ENCODE measurements at regions not wholly inside any gene's neighbourhood (a gene's known extent, or its start where the extent isn't known, plus 50 kb on each side); places are given as distances from the start of the nearest gene placed in this dataset.

GRCh38 chr7:4406288-4407058, 275.6 kb upstream of the FOXK1 start:
- Histone ChIP-seq H3K27ac (ENCODE audit: low read depth, low read length) (no peak overlapping the region), H3K79me2 (ENCODE audit: control insufficient read depth, low read length) (no peaks in the 10 kb centered on the region), H3K4me3 (ENCODE audit: low read length) (no peak overlapping the region), H3K4me2 (ENCODE audit: low read length) (no peak overlapping the region), H3K9me3 (ENCODE audit: control insufficient read depth, insufficient read depth, low read length) (0 out of 2 replicates have a peak, but pooled peaks cover 3% of the 10 kb centered on the region), H3K27me3 (ENCODE audit: control insufficient read depth, low read length) (no peaks in the 10 kb centered on the region), H3K9me2 (replicated peaks; ENCODE audit: control insufficient read depth, low read length) (no peaks in the 10 kb centered on the region; the same call in 1 of the 2 replicates), H4K20me1 (ENCODE audit: control insufficient read depth, insufficient read depth, low read depth, low read length) (no peaks in the 10 kb centered on the region), H3K36me3 (ENCODE audit: control insufficient read depth, low read length) (no peaks in the 10 kb centered on the region), H3F3A (ENCODE audit: control insufficient read depth, insufficient read depth) (no peaks in the 10 kb centered on the region), H3K4me1 (ENCODE audit: control insufficient read depth, low read length) (no peaks in the 10 kb centered on the region)
- TF ChIP-seq CTCF (IDR thresholded peaks at IDR 0.05; ENCODE audit: low read depth, low read length, poor library complexity, severe bottlenecking), result no peak
- no peak for TF ChIP-seq EZH2phosphoT487 (IDR thresholded peaks at IDR 0.05; ENCODE audit: borderline replicate concordance, low read length)

GRCh38 chr7:4409946-4410345, 272.1 kb upstream of the FOXK1 start:
- Histone ChIP-seq H3K79me2 (ENCODE audit: control insufficient read depth, low read length) (no peaks in the 10 kb centered on the region), H4K20me1 (ENCODE audit: control insufficient read depth, insufficient read depth, low read depth, low read length) (no peaks in the 10 kb centered on the region), H3K9me3 (ENCODE audit: control insufficient read depth, insufficient read depth, low read length) (no peaks in the 10 kb centered on the region), H3K4me1 (ENCODE audit: control insufficient read depth, low read length) (no peaks in the 10 kb centered on the region), H3K27ac (ENCODE audit: low read depth, low read length) (no peak overlapping the region), H3K36me3 (ENCODE audit: control insufficient read depth, low read length) (no peaks in the 10 kb centered on the region), H3K27me3 (ENCODE audit: control insufficient read depth, low read length) (no peaks in the 10 kb centered on the region), H3K4me2 (ENCODE audit: low read length) (no peak overlapping the region), H3K9me2 (replicated peaks; ENCODE audit: control insufficient read depth, low read length) (no peaks in the 10 kb centered on the region; the same call in 1 of the 2 replicates), H3F3A (ENCODE audit: control insufficient read depth, insufficient read depth) (no peaks in the 10 kb centered on the region), H3K4me3 (ENCODE audit: low read length) (no peak overlapping the region)
- no peak for TF ChIP-seq CTCF (IDR thresholded peaks at IDR 0.05; ENCODE audit: low read depth, low read length, poor library complexity, severe bottlenecking)
- no peak for TF ChIP-seq EZH2phosphoT487 (IDR thresholded peaks at IDR 0.05; ENCODE audit: borderline replicate concordance, low read length)

GRCh38 chr7:4416396-4417056, 265.6 kb upstream of the FOXK1 start:
- no peak overlapping the region for H3K4me2 ChIP-seq (ENCODE audit: low read length)
- no peaks in the 10 kb centered on the region for H3K79me2 ChIP-seq (ENCODE audit: control insufficient read depth, low read length)
- H3K9me3 ChIP-seq (ENCODE audit: control insufficient read depth, insufficient read depth, low read length), result no peaks in the 10 kb centered on the region
- H3K27me3 ChIP-seq (ENCODE audit: control insufficient read depth, low read length), result no peaks in the 10 kb centered on the region
- no peaks in the 10 kb centered on the region for H3K9me2 ChIP-seq (replicated peaks; ENCODE audit: control insufficient read depth, low read length)
- H3F3A ChIP-seq (ENCODE audit: control insufficient read depth, insufficient read depth), result no peaks in the 10 kb centered on the region
- TF ChIP-seq CTCF (IDR thresholded peaks at IDR 0.05; ENCODE audit: low read depth, low read length, poor library complexity, severe bottlenecking) (no peak), EZH2phosphoT487 (IDR thresholded peaks at IDR 0.05; ENCODE audit: borderline replicate concordance, low read length) (no peak)
- H3K36me3 ChIP-seq (ENCODE audit: control insufficient read depth, low read length), result no peaks in the 10 kb centered on the region
- H4K20me1 ChIP-seq (ENCODE audit: control insufficient read depth, insufficient read depth, low read depth, low read length), result no peaks in the 10 kb centered on the region
- no peak overlapping the region for H3K4me3 ChIP-seq (ENCODE audit: low read length)
- H3K27ac ChIP-seq (ENCODE audit: low read depth, low read length), result no peak overlapping the region
- no peaks in the 10 kb centered on the region for H3K4me1 ChIP-seq (ENCODE audit: control insufficient read depth, low read length)

Measured in DOHH2 (cell line).